HEK293 (cell line): ENCODE measurements at regions not wholly inside any gene's neighbourhood (a gene's known extent, or its start where the extent isn't known, plus 50 kb on each side); places are given as distances from the start of the nearest gene placed in this dataset.

Experiments
- CTCF ChIP-seq: fragments of 450-650 bp; formaldehyde crosslinking; IDR thresholded peaks from 2 replicates; pipeline ENCODE4 v1.5.1; 2016; ENCODE audit warnings: missing biosample characterization, missing genetic modification characterization
- GLI2 ChIP-seq: fragments of 450-650 bp; formaldehyde crosslinking; IDR thresholded peaks from 2 replicates; pipeline ENCODE4; 2017; ENCODE audit warnings: missing biosample characterization, missing genetic modification characterization, low read depth, borderline replicate concordance
- PRDM2 ChIP-seq: fragments of 450-650 bp; formaldehyde crosslinking; IDR thresholded peaks from 2 replicates; pipeline ENCODE4 v1.5.1; 2016; ENCODE audit warnings: missing biosample characterization, missing genetic modification characterization, borderline replicate concordance
- TCF7L2 ChIP-seq: IDR thresholded peaks from 2 replicates; pipeline ENCODE4 v1.6.1; 2011; ENCODE audit warnings: low read depth, mild to moderate bottlenecking, inconsistent platforms, low read length, moderate library complexity, borderline replicate concordance
- ZBTB21 ChIP-seq: fragments of 450-650 bp; formaldehyde crosslinking; IDR thresholded peaks from 2 replicates; pipeline ENCODE4 v1.5.1; 2017; ENCODE audit warnings: missing biosample characterization, missing genetic modification characterization
- ZBTB7A ChIP-seq: fragments of 450-650 bp; formaldehyde crosslinking; IDR thresholded peaks from 2 replicates; pipeline ENCODE4 v1.5.1; 2016; ENCODE audit warnings: low read depth, missing biosample characterization, missing genetic modification characterization
- ZNF121 ChIP-seq: fragments of 450-650 bp; formaldehyde crosslinking; IDR thresholded peaks from 2 replicates; pipeline ENCODE4 v1.5.1; 2016; ENCODE audit warnings: missing biosample characterization, missing genetic modification characterization
- ZNF133 ChIP-seq: fragments of 450-650 bp; formaldehyde crosslinking; IDR thresholded peaks from 2 replicates; pipeline ENCODE4 v1.5.1; 2016; ENCODE audit warnings: missing biosample characterization, missing genetic modification characterization
- ZNF157 ChIP-seq: fragments of 450-650 bp; formaldehyde crosslinking; IDR thresholded peaks from 2 replicates; pipeline ENCODE4 v1.5.1; 2016; ENCODE audit warnings: missing biosample characterization, missing genetic modification characterization
- ZNF585B ChIP-seq: fragments of 450-650 bp; formaldehyde crosslinking; IDR thresholded peaks from 2 replicates; pipeline ENCODE4 v1.5.1; 2016; ENCODE audit warnings: missing biosample characterization, missing genetic modification characterization

- TF ChIP-seq ZNF157 (tag by site-specific recombination) (no peak), TCF7L2 (no peak), ZNF133 (no peak), ZBTB21 (tag by site-specific recombination) (no peak), ZNF585B (tag by site-specific recombination) (no peak), ZBTB7A (tag by site-specific recombination) (no peak), GLI2 (tag by site-specific recombination) (no peak), CTCF (no peak), PRDM2 (tag by site-specific recombination) (no peak), ZNF121 (tag by site-specific recombination) (no peak)
Observed at GRCh38 chr11:119899997-119900396, 171.0 kb upstream of the NECTIN1 start.
